Cardiac muscle cell (in vitro differentiated cells and primary cell): ENCODE measurements at regions not wholly inside any gene's neighbourhood (a gene's known extent, or its start where the extent isn't known, plus 50 kb on each side); places are given as distances from the start of the nearest gene placed in this dataset.
"Not testable (repeated sequence)": the region's sequence is repeated elsewhere in the genome, so short reads cannot be mapped to it uniquely, and the experiment has no call there.

Experiments used
- DNase-seq, 2 donors: peaks; one replicate each; pipeline versions ENCODE4 v3.0.0 to v3.0.0-alpha.2; 2010 to 2017; ENCODE audit warnings: low read depth in 1 of 2, low spot score in 1 of 2
- H3K27ac ChIP-seq: fragments of 200-600 bp; sonication (generic); 2 replicates; pipeline ENCODE4 v1.5.1; 2016
- H3K27me3 ChIP-seq: fragments of 200-600 bp; sonication (generic); 2 replicates; pipeline ENCODE4 v1.6.0; 2016; ENCODE audit warnings: control low read depth
- H3K36me3 ChIP-seq: fragments of 200-600 bp; sonication (generic); 2 replicates; pipeline ENCODE4 v1.5.1; 2016; ENCODE audit warnings: control low read depth
- H3K4me1 ChIP-seq: fragments of 200-600 bp; sonication (generic); 2 replicates; pipeline ENCODE4 v1.8.1; 2017; ENCODE audit warnings: low read depth, mild to moderate bottlenecking, mixed run types
- H3K4me3 ChIP-seq: fragments of 200-600 bp; sonication (generic); 2 replicates; pipeline ENCODE4 v1.5.1; 2016; ENCODE audit warnings: mild to moderate bottlenecking
- H3K9me3 ChIP-seq: fragments of 200-600 bp; sonication (generic); 2 replicates; pipeline ENCODE4 v1.5.1; 2017; ENCODE audit warnings: low read depth, mild to moderate bottlenecking, control low read depth
- TF ChIP-seq, protein P1 (sequence below): IDR thresholded peaks from 2 replicates; pipeline ENCODE4 v1.5.1; 2012; ENCODE audit warnings: low read depth, mild to moderate bottlenecking, low read length

DNA sequence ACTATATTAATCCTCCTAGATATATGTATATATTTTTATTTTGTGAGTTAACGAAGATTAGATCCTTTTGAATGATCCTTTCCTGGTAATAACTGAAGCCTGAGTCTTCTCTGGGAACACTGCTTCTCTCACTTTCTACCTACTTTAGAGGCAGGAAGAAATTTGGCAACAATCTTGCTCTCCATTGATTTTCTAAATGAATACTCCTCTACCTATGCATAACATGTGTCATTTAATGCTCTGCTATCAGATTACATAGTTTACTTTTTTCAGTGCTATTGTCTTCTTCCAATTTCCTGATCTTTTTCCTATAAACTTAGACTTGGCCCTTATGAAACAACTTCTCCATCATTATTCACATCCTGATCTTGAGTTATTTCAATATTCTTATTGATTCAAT is 60.4 kb upstream of the PDHA2 start:
- Histone ChIP-seq H3K4me3 (no peak overlapping the region), H3K4me1 (no peaks in the 10 kb centered on the region), H3K27me3 (no peaks in the 10 kb centered on the region), H3K27ac (no peak overlapping the region), H3K36me3 (no peaks in the 10 kb centered on the region), H3K9me3 (no peaks in the 10 kb centered on the region)
- no peak for DNase-seq
- TF ChIP-seq, protein P1, sequence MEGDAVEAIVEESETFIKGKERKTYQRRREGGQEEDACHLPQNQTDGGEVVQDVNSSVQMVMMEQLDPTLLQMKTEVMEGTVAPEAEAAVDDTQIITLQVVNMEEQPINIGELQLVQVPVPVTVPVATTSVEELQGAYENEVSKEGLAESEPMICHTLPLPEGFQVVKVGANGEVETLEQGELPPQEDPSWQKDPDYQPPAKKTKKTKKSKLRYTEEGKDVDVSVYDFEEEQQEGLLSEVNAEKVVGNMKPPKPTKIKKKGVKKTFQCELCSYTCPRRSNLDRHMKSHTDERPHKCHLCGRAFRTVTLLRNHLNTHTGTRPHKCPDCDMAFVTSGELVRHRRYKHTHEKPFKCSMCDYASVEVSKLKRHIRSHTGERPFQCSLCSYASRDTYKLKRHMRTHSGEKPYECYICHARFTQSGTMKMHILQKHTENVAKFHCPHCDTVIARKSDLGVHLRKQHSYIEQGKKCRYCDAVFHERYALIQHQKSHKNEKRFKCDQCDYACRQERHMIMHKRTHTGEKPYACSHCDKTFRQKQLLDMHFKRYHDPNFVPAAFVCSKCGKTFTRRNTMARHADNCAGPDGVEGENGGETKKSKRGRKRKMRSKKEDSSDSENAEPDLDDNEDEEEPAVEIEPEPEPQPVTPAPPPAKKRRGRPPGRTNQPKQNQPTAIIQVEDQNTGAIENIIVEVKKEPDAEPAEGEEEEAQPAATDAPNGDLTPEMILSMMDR: no peak

DNA sequence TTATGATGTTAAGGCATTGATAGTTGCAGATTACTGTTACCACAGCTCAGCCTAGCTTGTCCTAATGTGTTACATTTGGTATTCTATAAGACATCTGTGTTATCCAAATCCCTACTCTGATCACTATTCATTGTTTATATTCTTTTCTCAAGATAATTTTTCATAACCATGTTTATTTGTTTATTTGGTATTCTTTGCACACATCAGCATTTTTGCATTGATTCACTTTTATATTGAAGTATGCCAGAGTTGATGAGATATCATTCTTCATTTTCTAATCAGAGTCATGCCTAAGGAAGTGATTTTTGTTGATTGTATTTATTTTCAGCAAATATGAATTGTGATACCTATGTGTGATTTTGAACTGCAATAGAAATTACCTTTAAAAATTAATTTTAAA is 61.2 kb upstream of the PDHA2 start:
- no peak for DNase-seq
- H3K9me3 ChIP-seq: no peaks in the 10 kb centered on the region

DNA sequence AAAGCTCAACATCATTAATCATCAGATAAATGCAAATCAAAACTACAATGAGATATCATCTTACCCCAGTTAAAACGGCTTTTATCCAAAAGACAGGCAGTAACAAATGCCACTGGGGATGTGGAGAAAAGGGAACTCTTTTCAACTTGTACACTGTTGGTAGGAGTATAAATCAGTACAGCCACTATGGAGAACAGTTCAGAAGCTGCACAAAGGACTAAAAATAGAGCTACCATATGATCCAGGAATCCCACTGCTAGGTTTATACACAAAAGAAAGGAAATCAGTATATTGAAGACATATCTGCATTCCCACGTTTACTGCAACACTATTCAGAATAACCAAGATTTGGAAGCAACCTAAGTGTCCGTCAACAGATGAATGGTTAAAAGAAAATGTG is 69.3 kb upstream of the PDHA2 start:
- not testable (repeated sequence) for DNase-seq, H3K9me3 ChIP-seq, H3K27me3 ChIP-seq, H3K36me3 ChIP-seq, H3K4me3 ChIP-seq, H3K27ac ChIP-seq, H3K4me1 ChIP-seq

More for the DNA sequence above, 61.2 kb upstream of the PDHA2 start:
- no peaks in the 10 kb centered on the region for H3K4me1 ChIP-seq
- no peaks in the 10 kb centered on the region for H3K27me3 ChIP-seq
- TF ChIP-seq, protein P1: no peak
- no peak overlapping the region for H3K4me3 ChIP-seq
- no peaks in the 10 kb centered on the region for H3K36me3 ChIP-seq
- H3K27ac ChIP-seq: no peak overlapping the region

DNA sequence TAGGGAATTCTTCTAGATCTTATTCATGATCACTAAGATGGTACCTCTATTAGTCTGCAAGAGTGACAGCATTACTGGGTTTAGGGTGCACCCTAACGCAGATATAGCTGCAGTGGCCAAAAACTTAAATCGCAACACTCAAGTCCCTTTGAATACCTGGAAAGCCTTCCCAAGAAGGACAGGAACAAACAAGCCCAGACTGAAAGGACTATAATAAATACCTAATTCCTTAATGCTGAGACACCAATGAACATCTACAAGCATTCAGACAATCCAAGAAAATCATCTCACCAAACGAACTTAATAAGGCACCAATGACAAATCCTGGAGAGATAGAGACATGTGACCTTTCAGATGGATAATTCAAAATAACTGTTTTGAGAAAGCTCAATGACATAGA is 74.9 kb upstream of the PDHA2 start:
- TF ChIP-seq, protein P1: no peak
- no peak overlapping the region for H3K4me3 ChIP-seq
- no peaks in the 10 kb centered on the region for H3K36me3 ChIP-seq
- H3K9me3 ChIP-seq: no peaks in the 10 kb centered on the region
- peaks cover 4% of the 10 kb centered on the region for H3K4me1 ChIP-seq
- DNase-seq: no peak
- no peak overlapping the region for H3K27ac ChIP-seq
- H3K27me3 ChIP-seq: no peaks in the 10 kb centered on the region

DNA sequence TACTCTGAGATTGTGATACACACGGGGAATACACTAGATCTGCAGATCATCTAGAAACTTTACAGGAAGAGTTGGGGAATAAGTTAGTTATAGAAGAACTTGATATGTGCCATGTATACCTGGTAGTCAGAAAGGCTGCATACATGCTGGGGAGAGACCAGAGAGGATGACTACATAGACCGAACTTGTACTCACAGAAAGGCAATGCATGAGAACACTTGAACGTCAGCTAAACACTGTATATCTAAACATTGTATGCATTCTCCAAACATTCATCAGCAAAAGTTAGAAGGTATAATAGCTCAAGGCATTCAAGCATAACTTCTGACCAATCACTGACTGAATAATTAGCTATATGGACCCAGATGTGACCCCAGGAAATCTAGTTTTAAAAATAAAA is 78.0 kb upstream of the PDHA2 start:
- H3K4me3 ChIP-seq: no peak overlapping the region
- TF ChIP-seq, protein P1: no peak

DNA sequence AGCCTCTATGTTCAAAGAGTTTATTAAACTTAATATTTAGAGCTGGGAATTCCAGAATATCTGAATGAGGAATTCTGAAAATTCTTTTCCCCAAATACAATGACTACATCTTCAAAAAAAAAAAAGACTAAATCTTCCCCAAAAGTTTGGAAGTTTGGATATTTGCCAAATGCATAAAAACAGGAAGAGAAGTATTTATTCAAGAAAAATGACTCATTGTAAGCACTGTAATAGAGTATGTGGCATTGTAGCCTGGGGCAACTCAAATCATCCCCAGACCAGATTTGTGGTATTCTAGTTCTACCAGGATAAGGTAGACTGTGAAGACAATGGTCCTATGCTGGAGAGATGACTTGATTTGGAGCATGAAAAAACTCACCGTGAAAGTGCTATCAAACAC is 78.5 kb upstream of the PDHA2 start:
- peak in 1 of 2 donors; percentile 70 for DNase-seq
- Histone ChIP-seq H3K4me1 (peaks cover 4% of the 10 kb centered on the region), H3K4me3 (no peak overlapping the region), H3K27me3 (no peaks in the 10 kb centered on the region), H3K9me3 (no peaks in the 10 kb centered on the region), H3K27ac (no peak overlapping the region), H3K36me3 (no peaks in the 10 kb centered on the region)
- TF ChIP-seq, protein P1: no peak

More for the DNA sequence above, 78.0 kb upstream of the PDHA2 start:
- H3K36me3 ChIP-seq: no peaks in the 10 kb centered on the region
- no peaks in the 10 kb centered on the region for H3K9me3 ChIP-seq
- H3K27me3 ChIP-seq: no peaks in the 10 kb centered on the region
- DNase-seq: no peak
- H3K4me1 ChIP-seq: peaks cover 4% of the 10 kb centered on the region
- H3K27ac ChIP-seq: no peak overlapping the region

DNA sequence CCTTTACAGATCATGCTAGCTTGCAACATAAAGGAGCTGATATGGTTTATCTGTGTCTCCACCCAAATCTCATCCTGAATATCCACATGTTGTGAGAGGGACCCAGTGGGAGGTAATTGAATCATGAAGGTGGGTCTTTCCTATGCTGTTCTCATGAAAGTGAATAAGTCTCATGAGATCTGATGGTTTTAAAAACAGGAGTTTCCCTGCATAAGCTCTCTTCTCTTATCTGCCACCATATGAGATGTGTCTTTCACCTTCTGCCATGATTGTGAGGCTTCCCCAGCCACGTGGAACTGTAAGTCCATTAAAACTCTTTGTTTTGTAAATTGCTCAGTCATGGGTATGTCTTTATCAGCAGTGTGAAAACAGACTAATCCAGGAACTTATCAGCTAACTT is 79.2 kb upstream of the PDHA2 start:
- not testable (repeated sequence) for H3K4me1 ChIP-seq, H3K36me3 ChIP-seq, H3K27ac ChIP-seq, H3K4me3 ChIP-seq, H3K9me3 ChIP-seq, H3K27me3 ChIP-seq
- peak in 1 of 2 donors; percentile 8 for DNase-seq
